ENCODE measurements at regions not wholly inside any gene's neighbourhood (a gene's known extent, or its start where the extent isn't known, plus 50 kb on each side); places are given as distances from the start of the nearest gene placed in this dataset.

GRCh38 chr14:101616202-101616601, 54.9 kb downstream of the DIO3 start:
- H3K4me3 ChIP-seq: no peak overlapping the region
- no peaks in the 10 kb centered on the region for H3K36me3 ChIP-seq
- no peaks in the 10 kb centered on the region for H3K4me1 ChIP-seq (ENCODE audit: low read depth)
- no peak for TF ChIP-seq CTCF (IDR thresholded peaks at IDR 0.05; ENCODE audit: low read depth, low read length)
- no peak for DNase-seq (ENCODE audit: low read depth in 1 of 2, low spot score in 1 of 2)
- H3K27me3 ChIP-seq: peaks cover 42% of the 10 kb centered on the region
- no peak overlapping the region for H3K27ac ChIP-seq
- H3K9me3 ChIP-seq (ENCODE audit: low read depth): no peaks in the 10 kb centered on the region

- DNase-seq (ENCODE audit: low read depth in 1 of 2, low spot score in 1 of 2): no peak
- Histone ChIP-seq H3K9me3 (ENCODE audit: low read depth) (no peaks in the 10 kb centered on the region), H3K4me3 (no peak overlapping the region), H3K4me1 (ENCODE audit: low read depth) (no peaks in the 10 kb centered on the region), H3K27me3 (peaks cover 11% of the 10 kb centered on the region), H3K27ac (no peak overlapping the region), H3K36me3 (no peaks in the 10 kb centered on the region)
- TF ChIP-seq CTCF (IDR thresholded peaks at IDR 0.05; ENCODE audit: low read depth, low read length): no peak
These were observed 58.2 kb downstream of the DIO3 start for GRCh38 chr14:101619484-101619883.

GRCh38 chr14:101620031-101620788, 58.9 kb downstream of the DIO3 start:
- no peak for DNase-seq (ENCODE audit: low read depth in 1 of 2, low spot score in 1 of 2)

GRCh38 chr14:101620821-101621785, 59.8 kb downstream of the DIO3 start:
- Histone ChIP-seq H3K9me3 (ENCODE audit: low read depth) (no peaks in the 10 kb centered on the region), H3K4me3 (no peak overlapping the region), H3K36me3 (no peaks in the 10 kb centered on the region), H3K27me3 (peaks cover 3% of the 10 kb centered on the region), H3K27ac (no peak overlapping the region), H3K4me1 (ENCODE audit: low read depth) (no peaks in the 10 kb centered on the region)
- TF ChIP-seq CTCF (IDR thresholded peaks at IDR 0.05; ENCODE audit: low read depth, low read length): no peak
- DNase-seq (ENCODE audit: low read depth in 1 of 2, low spot score in 1 of 2): no peak

More at GRCh38 chr14:101620031-101620788, 58.9 kb downstream of the DIO3 start:
- H3K36me3 ChIP-seq: no peaks in the 10 kb centered on the region
- H3K27ac ChIP-seq: no peak overlapping the region
- H3K4me3 ChIP-seq: no peak overlapping the region
- H3K27me3 ChIP-seq: peaks cover 7% of the 10 kb centered on the region
- H3K9me3 ChIP-seq (ENCODE audit: low read depth): no peaks in the 10 kb centered on the region
- no peaks in the 10 kb centered on the region for H3K4me1 ChIP-seq (ENCODE audit: low read depth)
- TF ChIP-seq CTCF (IDR thresholded peaks at IDR 0.05; ENCODE audit: low read depth, low read length): no peak

- TF ChIP-seq CTCF (IDR thresholded peaks at IDR 0.05; ENCODE audit: low read depth, low read length): no peak
- DNase-seq (ENCODE audit: low read depth in 1 of 2, low spot score in 1 of 2): no peak
- H3K36me3 ChIP-seq: no peaks in the 10 kb centered on the region
- no peak overlapping the region for H3K4me3 ChIP-seq
- H3K4me1 ChIP-seq (ENCODE audit: low read depth): no peaks in the 10 kb centered on the region
- H3K27ac ChIP-seq: no peak overlapping the region
- no peaks in the 10 kb centered on the region for H3K9me3 ChIP-seq (ENCODE audit: low read depth)
- H3K27me3 ChIP-seq: peaks cover 3% of the 10 kb centered on the region
These were observed 61.2 kb downstream of the DIO3 start for GRCh38 chr14:101622251-101623076.

Data from cardiac muscle cell (in vitro differentiated cells and primary cell).